OCI-M1 (cell line): ENCODE measurements at regions not wholly inside any gene's neighbourhood (a gene's known extent, or its start where the extent isn't known, plus 50 kb on each side); places are given as distances from the start of the nearest gene placed in this dataset.

Experiments used
- DNase-seq: peaks from one replicate; lab custom pipeline; 2025; lab: John Stamatoyannopoulos, UW

- DNase-seq: no peak
Observed at GRCh38 chr5:4387290-4387689, 752.8 kb upstream of the ADAMTS16 start.

DNA sequence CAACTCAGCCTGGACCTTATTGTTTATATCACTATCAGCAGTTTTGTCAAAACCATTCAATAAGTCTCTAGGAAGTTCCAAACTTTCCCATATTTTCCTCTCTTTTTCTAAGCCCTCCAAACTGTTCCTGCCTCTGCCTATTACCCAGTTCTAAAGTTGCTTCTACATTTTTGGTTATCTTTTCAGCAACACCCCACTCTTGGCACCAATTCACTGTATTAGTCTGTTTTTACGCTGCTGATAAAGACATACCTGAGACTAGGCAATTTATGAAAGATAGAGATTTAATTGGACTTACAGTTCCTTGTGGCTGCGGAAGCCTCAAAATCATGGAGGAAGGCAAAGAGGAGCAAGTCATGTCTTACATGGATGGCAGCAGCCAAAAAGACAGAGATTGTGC is 744.4 kb upstream of the ADAMTS16 start:
- no peak for DNase-seq

- DNase-seq: no peak
Observed at GRCh38 chr5:4405614-4406219, 734.4 kb upstream of the ADAMTS16 start.

DNA sequence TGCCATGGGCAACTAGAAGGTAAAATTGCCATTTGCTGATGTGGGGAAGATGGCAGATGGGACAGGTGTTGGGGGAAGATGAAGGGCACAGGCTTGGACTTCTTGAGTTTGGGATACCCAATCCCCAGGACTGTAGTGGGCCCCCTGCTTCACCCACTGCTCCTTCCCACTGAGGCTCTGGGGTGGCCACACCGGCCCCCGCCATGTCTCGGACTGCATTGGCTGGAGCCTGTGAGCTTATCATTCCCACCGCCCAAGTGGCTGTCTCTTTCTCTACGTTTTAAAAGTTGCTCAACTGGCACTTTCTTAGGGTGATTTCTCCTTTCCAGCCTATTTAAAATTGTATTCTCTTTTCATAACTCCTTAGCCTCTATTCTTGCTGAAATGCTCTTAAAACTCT is 730.0 kb upstream of the ADAMTS16 start:
- DNase-seq: no peak

GRCh38 chr5:4411664-4412063 is 728.5 kb upstream of the ADAMTS16 start:
- peak; percentile 84 for DNase-seq

DNA sequence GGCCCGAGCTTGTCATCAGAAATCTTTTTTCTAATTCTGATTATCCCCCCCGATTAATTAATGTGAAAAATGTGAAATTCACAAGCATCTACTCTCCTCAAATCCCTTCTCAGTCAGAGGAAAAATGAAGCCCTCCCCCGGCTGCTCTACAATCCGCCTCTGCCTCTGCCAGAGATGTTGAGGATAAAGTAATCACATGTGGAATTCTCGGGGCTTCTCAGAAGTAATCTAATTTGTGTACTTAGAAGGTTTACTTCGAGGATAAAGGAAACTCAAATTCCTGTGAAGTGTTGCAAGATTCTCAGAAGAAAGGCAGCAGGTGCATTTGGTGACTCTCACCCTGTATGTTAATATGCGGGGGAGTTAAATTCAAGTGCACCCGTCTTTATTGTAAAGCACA is 726.1 kb upstream of the ADAMTS16 start:
- peak; percentile 79 for DNase-seq

GRCh38 chr5:4418084-4418483 is 722.0 kb upstream of the ADAMTS16 start:
- no peak for DNase-seq

DNA sequence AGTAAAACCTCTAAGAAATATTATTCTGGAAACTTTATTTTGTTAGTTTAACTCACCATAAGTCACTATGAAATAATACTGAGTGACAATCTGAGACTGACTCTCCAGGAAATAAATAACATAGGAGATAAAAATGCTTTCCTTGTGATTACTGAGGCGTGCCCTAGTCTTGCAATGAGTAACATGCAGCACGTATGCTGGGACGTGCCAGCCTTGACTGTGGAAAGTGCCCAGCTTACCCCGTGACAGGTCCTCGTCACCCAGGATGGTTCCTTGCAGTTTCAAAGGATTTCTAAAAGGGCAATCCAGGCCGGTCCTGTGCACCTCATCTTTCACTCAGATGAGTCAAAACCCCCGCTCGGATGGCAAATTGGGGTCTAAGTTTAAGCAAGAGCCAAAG is 720.8 kb upstream of the ADAMTS16 start:
- no peak for DNase-seq

GRCh38 chr5:4420177-4420576 is 720.0 kb upstream of the ADAMTS16 start:
- DNase-seq: no peak

GRCh38 chr5:4420681-4421080 is 719.4 kb upstream of the ADAMTS16 start:
- DNase-seq: no peak

DNA sequence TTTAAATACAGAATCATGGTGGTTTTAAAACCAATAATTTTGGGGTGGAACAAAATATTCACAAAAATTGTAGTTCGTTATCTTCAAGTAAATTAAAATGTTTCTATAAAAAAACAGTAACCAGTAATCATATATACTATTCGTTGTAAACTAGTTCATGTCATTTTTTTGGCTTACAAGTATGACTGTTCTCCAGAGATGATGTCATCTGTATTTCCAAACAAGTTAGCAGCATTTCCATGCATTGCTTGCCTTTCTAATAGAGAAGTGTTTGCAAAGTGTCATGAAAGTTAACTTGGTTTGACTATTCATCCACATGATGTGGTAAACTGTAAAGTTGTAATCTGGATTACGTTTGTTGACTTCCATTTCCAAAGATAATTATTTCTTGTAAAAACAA is 717.9 kb upstream of the ADAMTS16 start:
- DNase-seq: no peak

DNA sequence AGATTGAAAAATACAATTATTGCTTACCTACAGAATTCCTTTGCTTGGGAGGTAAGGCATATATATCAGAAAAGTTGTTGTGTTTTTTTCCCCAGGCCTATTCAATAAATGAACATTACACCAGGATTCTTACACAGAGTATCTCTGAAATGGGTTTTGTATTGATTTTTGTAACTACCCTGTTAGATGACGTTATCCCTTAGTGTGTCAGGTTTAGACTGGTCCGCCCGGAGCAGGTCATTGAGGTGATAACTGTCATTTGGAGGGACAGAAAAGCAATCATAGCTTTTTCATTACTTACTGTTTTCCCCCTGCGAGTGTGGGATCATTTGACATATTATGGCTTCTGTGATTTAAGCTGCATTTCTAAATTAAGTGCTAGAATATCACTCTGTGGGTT is 715.2 kb upstream of the ADAMTS16 start:
- no peak for DNase-seq

DNA sequence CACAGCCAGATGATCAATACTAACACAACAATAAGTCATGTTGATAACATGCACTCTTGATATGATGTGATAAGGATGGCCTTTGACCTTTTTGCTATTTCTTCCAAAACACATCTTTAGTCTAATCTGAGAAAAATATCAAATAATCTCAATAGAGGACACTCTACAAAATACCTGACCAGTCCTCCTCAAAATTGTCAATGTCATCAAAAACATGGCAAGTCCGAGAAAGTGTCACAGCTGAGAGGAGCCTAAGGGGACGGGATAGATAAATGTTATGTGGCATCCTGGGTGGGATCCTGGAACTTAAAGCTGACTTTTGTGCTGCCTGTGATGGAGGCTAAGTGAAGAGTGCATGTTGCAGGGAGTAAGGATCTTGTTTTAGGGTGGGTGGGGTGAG is 699.6 kb upstream of the ADAMTS16 start:
- no peak for DNase-seq

GRCh38 chr5:4442221-4442620 is 697.9 kb upstream of the ADAMTS16 start:
- DNase-seq: no peak

- DNase-seq: no peak
Observed at GRCh38 chr5:4447657-4448056, 692.5 kb upstream of the ADAMTS16 start.

- no peak for DNase-seq
Observed at GRCh38 chr5:4453655-4454054, 686.5 kb upstream of the ADAMTS16 start.

DNA sequence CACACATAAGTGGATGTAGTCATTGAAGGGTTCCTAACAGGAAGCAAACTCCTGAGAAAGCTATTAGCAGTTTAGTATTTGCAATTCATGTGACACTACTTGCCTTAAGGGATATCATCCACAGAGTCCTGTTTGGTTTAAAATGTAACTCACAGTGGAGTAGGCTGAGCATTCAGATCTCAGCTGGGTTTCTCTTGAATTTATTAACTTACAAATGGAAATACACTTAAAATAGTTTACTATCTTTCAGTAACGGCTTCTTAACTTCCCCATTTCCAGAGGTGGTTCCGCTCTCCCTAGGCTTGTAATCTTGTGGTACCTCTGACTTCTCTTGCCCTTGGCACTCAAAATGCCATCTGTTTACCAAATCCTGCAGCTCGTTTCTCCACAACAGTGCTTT is 660.7 kb upstream of the ADAMTS16 start:
- DNase-seq: peak; percentile 35

GRCh38 chr5:4480528-4481349 is 659.4 kb upstream of the ADAMTS16 start:
- no peak for DNase-seq

DNA sequence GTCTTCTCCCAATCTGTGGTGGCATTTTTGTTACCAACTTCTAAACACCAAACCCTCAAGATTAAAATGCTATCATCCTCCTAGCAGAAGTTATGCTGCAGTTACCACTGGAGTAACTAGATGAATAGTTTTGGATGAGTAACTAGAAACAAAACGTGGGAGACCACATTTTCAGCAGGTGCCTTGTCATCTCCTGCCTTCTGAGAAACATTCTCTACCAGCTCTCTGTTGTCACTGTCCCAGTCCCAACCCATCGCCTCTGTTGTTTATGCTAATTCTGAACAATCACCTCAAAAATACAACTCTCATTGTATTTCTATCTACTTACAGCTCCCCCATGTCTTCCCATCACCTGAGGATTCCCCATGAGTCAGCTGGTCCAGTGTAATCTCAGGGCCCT is 652.5 kb upstream of the ADAMTS16 start:
- no peak for DNase-seq

DNA sequence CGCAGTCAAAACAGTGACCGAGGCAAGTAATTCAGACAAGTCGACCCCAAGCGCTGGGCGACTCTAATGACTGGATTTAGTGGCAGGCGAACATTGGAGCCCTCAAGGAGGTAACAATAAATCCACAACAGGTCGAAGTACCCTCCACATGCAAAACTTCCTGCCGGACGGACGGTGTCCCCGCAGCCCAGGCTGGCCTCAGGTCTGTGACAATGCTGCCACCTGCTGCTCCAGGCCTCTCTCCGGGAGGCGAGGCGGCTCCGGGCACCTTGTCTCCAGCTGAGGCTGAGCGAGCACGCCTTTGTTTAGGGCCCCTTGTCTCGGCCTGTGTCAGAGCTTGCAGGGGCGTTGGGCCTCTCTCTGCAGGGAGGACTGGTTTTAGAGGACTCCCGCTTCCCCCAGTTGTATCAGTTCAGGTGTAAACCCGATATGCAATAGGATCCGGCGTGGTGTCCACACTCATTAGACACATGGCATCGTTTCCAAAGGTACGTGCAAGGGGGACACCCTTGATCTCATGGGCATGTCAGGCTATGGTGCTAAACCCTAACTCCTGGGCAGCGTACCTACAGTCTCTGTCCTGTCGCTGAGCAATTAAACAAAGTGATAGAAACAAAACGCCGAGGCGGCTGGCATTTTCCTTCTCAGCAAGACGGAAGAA is 628.0 kb upstream of the ADAMTS16 start:
- DNase-seq: no peak

DNA sequence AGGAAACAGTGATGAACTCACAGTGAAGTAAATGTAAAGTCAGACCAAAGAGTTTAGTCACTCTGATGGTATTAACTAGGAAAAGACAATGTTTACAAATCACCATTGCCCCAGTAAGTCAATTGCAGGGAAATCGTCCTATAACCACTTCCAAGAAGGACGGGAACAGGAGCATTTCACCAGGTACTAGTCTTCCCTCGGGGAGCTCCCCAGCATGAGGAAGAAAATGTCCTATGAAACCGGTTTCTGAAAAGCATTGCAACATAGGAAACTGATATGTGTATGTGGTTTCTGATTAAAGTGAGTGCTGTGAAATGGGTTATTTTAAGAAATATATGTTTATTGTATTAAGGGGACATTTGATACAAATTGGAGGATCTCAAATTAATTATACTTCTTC is 626.7 kb upstream of the ADAMTS16 start:
- DNase-seq: peak; percentile 31

DNA sequence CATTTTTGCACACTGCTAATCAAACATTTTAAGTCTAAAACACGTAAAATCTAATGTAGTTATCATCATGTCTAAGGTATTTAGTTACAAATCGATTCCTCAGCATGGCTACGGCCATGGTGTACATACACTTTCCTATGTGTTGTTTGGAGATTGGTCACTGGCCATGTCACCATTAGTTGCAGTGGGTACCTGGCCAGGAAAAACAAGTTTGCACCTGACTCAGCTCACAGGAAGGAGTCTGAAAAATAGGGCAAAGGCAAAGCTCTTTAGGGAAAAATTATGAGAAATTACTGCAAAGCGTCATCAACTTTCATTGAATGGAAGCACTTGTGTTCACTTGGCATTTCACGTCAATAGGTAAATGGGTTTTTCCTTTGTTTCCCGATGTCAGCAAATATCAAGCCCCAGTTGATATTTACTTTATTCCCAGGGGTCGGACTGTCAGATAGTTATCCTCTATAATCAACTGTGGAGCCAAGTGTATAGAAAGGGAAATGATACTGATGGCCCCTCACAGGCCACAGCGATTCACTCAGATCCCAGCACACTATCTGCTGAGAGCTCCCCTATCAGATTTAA is 626.0 kb upstream of the ADAMTS16 start:
- no peak for DNase-seq
